ENCODE measurements at regions not wholly inside any gene's neighbourhood (a gene's known extent, or its start where the extent isn't known, plus 50 kb on each side); places are given as distances from the start of the nearest gene placed in this dataset.
"Not testable (repeated sequence)": the region's sequence is repeated elsewhere in the genome, so short reads cannot be mapped to it uniquely, and the experiment has no call there.

DNA sequence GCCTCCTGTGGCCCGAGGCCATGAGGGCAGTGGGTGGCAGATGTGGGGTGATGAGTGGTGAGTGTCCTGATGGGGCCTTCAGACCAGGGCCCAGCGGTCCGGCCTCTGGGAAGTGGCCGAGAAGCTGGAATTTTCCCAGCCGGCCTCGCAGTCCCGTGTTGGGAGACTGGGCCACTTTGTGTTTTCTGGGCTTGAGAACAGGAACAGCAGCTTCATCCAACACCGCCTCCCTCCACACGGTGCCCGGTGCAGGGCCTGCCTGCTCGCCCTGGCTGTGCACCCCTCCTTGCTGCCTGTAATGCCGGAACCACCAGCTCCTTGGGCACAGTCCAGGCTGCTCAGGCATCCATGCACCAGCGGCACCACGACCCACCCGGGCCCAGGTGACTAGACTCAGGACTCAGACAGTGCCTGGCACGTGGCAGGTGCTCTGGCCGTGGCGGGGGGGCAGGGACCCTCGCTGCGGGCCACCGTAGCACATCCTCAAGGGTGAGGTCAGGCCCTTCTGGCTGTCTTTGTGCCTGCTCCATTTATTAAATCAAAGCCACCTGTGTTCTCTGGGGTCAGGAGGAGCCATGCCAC, 194.7 kb downstream of the BANP start:
- DNase-seq (ENCODE audit: low read depth in 1 of 2, low spot score in 2 of 2); H3K4ac ChIP-seq (replicated peaks; ENCODE audit: insufficient read length, low read depth, low read length); H2BK5ac ChIP-seq (ENCODE audit: low read depth, low read length); H3K23me2 ChIP-seq (ENCODE audit: low read depth, low read length); H3K4me2 ChIP-seq (ENCODE audit: insufficient read depth in 1 of 2, low read depth in 2 of 2, low read length in 2 of 2); H4K5ac ChIP-seq (ENCODE audit: insufficient read length, low read depth, low read length); POLR2A ChIA-PET (ENCODE audit: partially characterized antibody); H2AFZ ChIP-seq (ENCODE audit: low read length); H4K8ac ChIP-seq (ENCODE audit: extremely low read depth, insufficient read depth, low read length); H2BK120ac ChIP-seq (replicated peaks; ENCODE audit: low read depth, low read length); H3K27ac ChIP-seq (ENCODE audit: low read depth, low read length); H3K4me1 ChIP-seq (replicated peaks in 1 of 4; ENCODE audit: control insufficient read depth in 3 of 4, insufficient read depth in 4 of 4, low read length in 3 of 4); H3K27me3 ChIP-seq (replicated peaks in 1 of 4; ENCODE audit: control insufficient read depth in 3 of 4, extremely low read depth in 1 of 4, insufficient read depth in 3 of 4, low read length in 3 of 4); H2BK20ac ChIP-seq (ENCODE audit: low read length); H4K91ac ChIP-seq (replicated peaks; ENCODE audit: insufficient read length, low read length); H3K9me3 ChIP-seq (ENCODE audit: insufficient read depth in 2 of 2, low read depth in 1 of 2, low read length in 1 of 2); H4K20me1 ChIP-seq (replicated peaks in 1 of 2; ENCODE audit: control insufficient read depth in 1 of 2, insufficient read depth in 2 of 2, low read length in 2 of 2); H3K18ac ChIP-seq (ENCODE audit: extremely low read depth, low read length); H3K14ac ChIP-seq (ENCODE audit: insufficient read length); H2AK5ac ChIP-seq (ENCODE audit: low read depth, low read length); H3K9ac ChIP-seq (replicated peaks in 1 of 4; ENCODE audit: extremely low read depth in 1 of 4, low read depth in 3 of 4, low read length in 3 of 4); H2BK12ac ChIP-seq (ENCODE audit: low read depth, low read length); H3K79me2 ChIP-seq (ENCODE audit: control insufficient read depth in 1 of 2, insufficient read depth in 2 of 2, low read length in 2 of 2); H3K23ac ChIP-seq (ENCODE audit: insufficient read length); H3K4me3 ChIP-seq (ENCODE audit: extremely low read depth in 1 of 4, insufficient read depth in 2 of 4, low read depth in 3 of 4, low read length in 4 of 4); FAIRE-seq; H3K56ac ChIP-seq (replicated peaks; ENCODE audit: insufficient read length, low read depth, low read length); H3K79me1 ChIP-seq (ENCODE audit: low read depth, low read length); H3K36me3 ChIP-seq (ENCODE audit: control insufficient read depth in 2 of 4, insufficient read depth in 4 of 4, low read length in 3 of 4); H2BK15ac ChIP-seq (ENCODE audit: low read length): not testable (repeated sequence)
- 83% methylated on average over 18 of the region's 21 CpGs; no CpG with 5 or more reads in 1 of the 2 experiments for WGBS, 2 experiments (ENCODE audit: extremely low coverage in 1 of 2, insufficient coverage in 1 of 2, insufficient read length in 1 of 2, insufficient replicate concordance in 2 of 2, low coverage in 1 of 2, low lambda C conversion rate in 2 of 2, missing lambda C conversion rate in 1 of 2)
- CTCF ChIA-PET (ENCODE audit: partially characterized antibody), result interaction anchor here (0.9 kb wide), 1 partner anchor 189 kb away, joined by 3 read pairs; no protein-coding TSS in a partner anchor

DNA sequence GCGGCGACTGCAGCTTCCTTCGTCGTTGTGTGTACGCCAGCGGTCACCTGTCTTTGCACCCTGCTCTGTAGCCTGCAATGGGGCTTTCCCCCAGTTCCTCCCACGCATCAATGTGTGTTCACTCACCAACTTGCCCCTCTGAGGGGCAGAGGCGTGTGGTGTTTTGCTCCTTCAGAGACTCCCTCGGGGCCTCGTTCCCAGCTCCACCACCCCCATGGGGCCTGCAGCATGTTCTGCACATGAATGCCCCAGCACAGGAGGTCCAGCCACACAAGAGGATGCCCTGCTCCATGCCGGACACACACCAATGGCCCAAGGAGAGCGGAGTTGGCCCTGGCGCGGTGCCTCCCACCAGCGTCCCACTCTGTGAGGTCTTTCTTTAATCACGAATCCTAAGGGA, 196.8 kb downstream of the BANP start:
- H3K36me3 ChIP-seq (ENCODE audit: control insufficient read depth in 2 of 4, insufficient read depth in 4 of 4, low read length in 3 of 4); H2BK15ac ChIP-seq (ENCODE audit: low read length); H2BK12ac ChIP-seq (ENCODE audit: low read depth, low read length); H4K5ac ChIP-seq (ENCODE audit: insufficient read length, low read depth, low read length); H3K4me3 ChIP-seq (ENCODE audit: extremely low read depth in 1 of 4, insufficient read depth in 2 of 4, low read depth in 3 of 4, low read length in 4 of 4); FAIRE-seq; H3K4me2 ChIP-seq (ENCODE audit: insufficient read depth in 1 of 2, low read depth in 2 of 2, low read length in 2 of 2); POLR2A ChIA-PET (ENCODE audit: partially characterized antibody); H2BK120ac ChIP-seq (replicated peaks; ENCODE audit: low read depth, low read length); H3K4ac ChIP-seq (replicated peaks; ENCODE audit: insufficient read length, low read depth, low read length); H4K91ac ChIP-seq (replicated peaks; ENCODE audit: insufficient read length, low read length); H3K18ac ChIP-seq (ENCODE audit: extremely low read depth, low read length); H2BK5ac ChIP-seq (ENCODE audit: low read depth, low read length); H3K56ac ChIP-seq (replicated peaks; ENCODE audit: insufficient read length, low read depth, low read length); H3K4me1 ChIP-seq (replicated peaks in 1 of 4; ENCODE audit: control insufficient read depth in 3 of 4, insufficient read depth in 4 of 4, low read length in 3 of 4); H4K8ac ChIP-seq (ENCODE audit: extremely low read depth, insufficient read depth, low read length); DNase-seq (ENCODE audit: low read depth in 1 of 2, low spot score in 2 of 2); H3K79me2 ChIP-seq (ENCODE audit: control insufficient read depth in 1 of 2, insufficient read depth in 2 of 2, low read length in 2 of 2); CTCF ChIA-PET (ENCODE audit: partially characterized antibody); H3K79me1 ChIP-seq (ENCODE audit: low read depth, low read length); H3K9me3 ChIP-seq (ENCODE audit: insufficient read depth in 2 of 2, low read depth in 1 of 2, low read length in 1 of 2); H3K27me3 ChIP-seq (replicated peaks in 1 of 4; ENCODE audit: control insufficient read depth in 3 of 4, extremely low read depth in 1 of 4, insufficient read depth in 3 of 4, low read length in 3 of 4); H3K23me2 ChIP-seq (ENCODE audit: low read depth, low read length); H2BK20ac ChIP-seq (ENCODE audit: low read length); H2AK5ac ChIP-seq (ENCODE audit: low read depth, low read length); H4K20me1 ChIP-seq (replicated peaks in 1 of 2; ENCODE audit: control insufficient read depth in 1 of 2, insufficient read depth in 2 of 2, low read length in 2 of 2); H2AFZ ChIP-seq (ENCODE audit: low read length); H3K27ac ChIP-seq (ENCODE audit: low read depth, low read length); H3K23ac ChIP-seq (ENCODE audit: insufficient read length); H3K14ac ChIP-seq (ENCODE audit: insufficient read length); H3K9ac ChIP-seq (replicated peaks in 1 of 4; ENCODE audit: extremely low read depth in 1 of 4, low read depth in 3 of 4, low read length in 3 of 4): not testable (repeated sequence)
- WGBS, 2 experiments (ENCODE audit: extremely low coverage in 1 of 2, insufficient coverage in 1 of 2, insufficient read length in 1 of 2, insufficient replicate concordance in 2 of 2, low coverage in 1 of 2, low lambda C conversion rate in 2 of 2, missing lambda C conversion rate in 1 of 2), result 89% methylated on average over 16 of the region's 16 CpGs; no CpG with 5 or more reads in 1 of the 2 experiments

All from H1 (cell line).